ENCODE measurements at regions not wholly inside any gene's neighbourhood (a gene's known extent, or its start where the extent isn't known, plus 50 kb on each side); places are given as distances from the start of the nearest gene placed in this dataset.
A peak's percentile ranks its signal among the peaks of the same experiment; 100 is the strongest.

DNA sequence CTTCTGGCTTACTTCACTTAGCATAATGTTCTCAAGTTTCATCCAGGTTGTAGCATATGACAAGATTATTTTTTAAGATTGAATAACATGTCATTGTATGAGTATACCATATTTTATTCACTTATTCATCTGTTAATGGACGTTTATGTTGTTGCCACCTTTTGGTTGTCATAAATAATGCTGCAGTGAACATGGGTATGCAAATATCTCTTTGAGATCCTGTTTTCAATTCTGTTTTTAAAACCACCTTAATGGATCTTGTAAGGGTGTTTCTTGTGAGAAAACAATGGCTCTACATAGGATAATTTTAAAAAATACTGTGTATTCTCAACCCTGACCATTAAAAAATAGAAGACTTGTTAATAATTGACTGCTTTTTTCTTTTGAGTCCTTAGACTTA, 290.7 kb upstream of the TMEM229A start:
- ChIA-PET CTCF (no interaction called here), POLR2A (no interaction called here)
- no peak for DNase-seq (ENCODE audit: low read depth, low spot score)
- no peaks in the 10 kb centered on the region for H3K27me3 ChIP-seq (ENCODE audit: control insufficient read depth, insufficient read depth, low read length)
- H3K4me3 ChIP-seq (ENCODE audit: low read depth, low read length) = no peak overlapping the region
- no peaks in the 10 kb centered on the region for H3K9me3 ChIP-seq (ENCODE audit: control insufficient read depth, insufficient read depth, low read length)
- TF ChIP-seq CTCF (IDR thresholded peaks at IDR 0.05; ENCODE audit: low read depth, low read length) = no peak
- no peak overlapping the region for H3K27ac ChIP-seq (ENCODE audit: low read depth, low read length)

DNA sequence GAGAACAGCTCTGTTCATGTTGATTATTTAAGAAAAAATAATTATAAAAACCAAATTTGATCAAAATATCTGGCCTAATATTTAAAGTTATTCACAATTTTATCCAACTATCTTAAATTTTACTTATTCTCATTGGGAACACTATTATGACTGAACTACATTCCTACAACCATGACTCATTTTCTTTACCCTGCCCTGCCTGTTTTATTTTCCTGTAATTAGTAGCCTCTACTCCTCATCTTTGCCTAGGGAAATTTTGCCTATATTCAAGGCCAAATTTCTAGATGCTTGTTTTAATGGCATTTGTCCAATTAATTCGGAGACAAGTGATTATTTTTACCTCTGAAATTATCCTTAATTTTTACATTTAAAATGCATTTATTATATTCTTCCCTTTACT, 289.7 kb upstream of the TMEM229A start:
- Histone ChIP-seq H3K27ac (ENCODE audit: low read depth, low read length) (no peak overlapping the region), H3K9me3 (ENCODE audit: control insufficient read depth, insufficient read depth, low read length) (no peaks in the 10 kb centered on the region), H3K4me3 (ENCODE audit: low read depth, low read length) (no peak overlapping the region), H3K27me3 (ENCODE audit: control insufficient read depth, insufficient read depth, low read length) (no peaks in the 10 kb centered on the region)
- CTCF ChIA-PET = no interaction called here
- POLR2A ChIA-PET = no interaction called here
- TF ChIP-seq CTCF (IDR thresholded peaks at IDR 0.05; ENCODE audit: low read depth, low read length) = no peak
- no peak for DNase-seq (ENCODE audit: low read depth, low spot score)

DNA sequence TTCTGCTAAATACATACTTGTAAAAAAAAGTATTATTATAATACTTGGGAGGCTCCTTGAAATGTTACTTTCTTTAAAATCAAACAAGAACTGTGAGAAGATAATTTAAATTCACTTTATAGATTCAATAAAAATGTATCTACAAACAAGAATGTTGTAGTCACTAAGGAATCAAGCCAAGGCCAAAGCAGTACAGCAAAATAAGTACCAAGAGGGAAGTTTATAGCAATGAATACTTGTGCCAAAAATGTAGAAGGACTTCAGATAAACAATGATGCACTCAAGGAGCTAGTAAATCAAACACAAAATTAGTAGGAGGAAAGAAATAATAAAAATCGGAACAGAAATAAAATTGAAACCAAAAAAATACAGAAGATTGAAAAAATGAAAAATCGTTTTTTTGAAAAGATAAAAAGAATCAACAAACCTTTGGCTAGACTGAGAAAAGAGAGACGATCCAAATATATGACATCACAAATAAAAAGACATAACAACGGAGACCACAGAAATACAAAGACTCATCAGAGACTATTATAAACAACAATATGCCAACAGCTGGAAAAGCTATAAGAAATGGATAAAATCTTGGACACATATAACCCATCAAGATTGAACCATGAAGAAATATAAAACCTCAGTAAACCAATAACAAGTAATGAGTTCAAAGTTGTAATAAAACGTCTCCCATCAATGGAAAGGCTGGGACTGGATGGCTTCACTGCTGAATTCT, 286.0 kb upstream of the TMEM229A start:
- CTCF ChIA-PET = interaction anchor here (0.9 to 1.0 kb wide), 2 partner anchors 163 to 429 kb away, joined by 3 read pairs; no protein-coding TSS in a partner anchor
- no peak for TF ChIP-seq CTCF (IDR thresholded peaks at IDR 0.05; ENCODE audit: low read depth, low read length)
- H3K27me3 ChIP-seq (ENCODE audit: control insufficient read depth, insufficient read depth, low read length) = no peaks in the 10 kb centered on the region
- DNase-seq (ENCODE audit: low read depth, low spot score) = peak; percentile 3
- POLR2A ChIA-PET = no interaction called here
- H3K4me3 ChIP-seq (ENCODE audit: low read depth, low read length) = no peak overlapping the region
- no peak overlapping the region for H3K27ac ChIP-seq (ENCODE audit: low read depth, low read length)
- H3K9me3 ChIP-seq (ENCODE audit: control insufficient read depth, insufficient read depth, low read length) = no peaks in the 10 kb centered on the region

- no peak for TF ChIP-seq CTCF (IDR thresholded peaks at IDR 0.05; ENCODE audit: low read depth, low read length)
- CTCF ChIA-PET = interaction anchor here (1.0 to 2.6 kb wide), 3 partner anchors 35 to 474 kb away, joined by 3 to 10 read pairs (median 4); partner anchors contain the start of gene GPR37
- H3K27me3 ChIP-seq (ENCODE audit: control insufficient read depth, insufficient read depth, low read length) = no peaks in the 10 kb centered on the region
- peak; percentile 10 for DNase-seq (ENCODE audit: low read depth, low spot score)
- H3K27ac ChIP-seq (ENCODE audit: low read depth, low read length) = no peak overlapping the region
- no peaks in the 10 kb centered on the region for H3K9me3 ChIP-seq (ENCODE audit: control insufficient read depth, insufficient read depth, low read length)
- POLR2A ChIA-PET = no interaction called here
- no peak overlapping the region for H3K4me3 ChIP-seq (ENCODE audit: low read depth, low read length)
These were observed 278.1 kb upstream of the TMEM229A start for GRCh38 chr7:124310934-124311390.

GRCh38 chr7:124308384-124308783, 275.5 kb upstream of the TMEM229A start:
- Histone ChIP-seq H3K27me3 (ENCODE audit: control insufficient read depth, insufficient read depth, low read length) (no peaks in the 10 kb centered on the region), H3K9me3 (ENCODE audit: control insufficient read depth, insufficient read depth, low read length) (no peaks in the 10 kb centered on the region), H3K4me3 (ENCODE audit: low read depth, low read length) (no peak overlapping the region), H3K27ac (ENCODE audit: low read depth, low read length) (no peak overlapping the region)
- no peak for TF ChIP-seq CTCF (IDR thresholded peaks at IDR 0.05; ENCODE audit: low read depth, low read length)
- ChIA-PET CTCF (no interaction called here), POLR2A (no interaction called here)
- DNase-seq (ENCODE audit: low read depth, low spot score) = no peak

Measured in AG04450 (cell line).